Adrenal gland (tissue), 5 donors: ENCODE measurements at regions not wholly inside any gene's neighbourhood (a gene's known extent, or its start where the extent isn't known, plus 50 kb on each side); places are given as distances from the start of the nearest gene placed in this dataset.

Source experiments
- POLR2A ChIP-seq, 2 donors: fragments of 450-650 bp; IDR thresholded peaks; one replicate each; pipeline ENCODE4 v1.6.1; 2017; ENCODE audit warnings: antibody characterized with exemption in 2 of 2, mild to moderate bottlenecking in 2 of 2, moderate library complexity in 1 of 2
- TF ChIP-seq, protein P1 (sequence below), 6 experiments: fragments of 450-650 bp in 4 of 6; fragments of 200-600 bp in 2 of 6; sonication (generic) in 1 of 6; IDR thresholded peaks; 1 replicate in 5 of 6; 2 replicates in 1 of 6; pipeline versions ENCODE4 v1.5.1 to v1.8.0; 2016 to 2021; ENCODE audit warnings: antibody characterized with exemption in 6 of 6, mild to moderate bottlenecking in 2 of 6, moderate library complexity in 1 of 6
- donor health status: DM: no; HTN: no; CAD: no.

DNA sequence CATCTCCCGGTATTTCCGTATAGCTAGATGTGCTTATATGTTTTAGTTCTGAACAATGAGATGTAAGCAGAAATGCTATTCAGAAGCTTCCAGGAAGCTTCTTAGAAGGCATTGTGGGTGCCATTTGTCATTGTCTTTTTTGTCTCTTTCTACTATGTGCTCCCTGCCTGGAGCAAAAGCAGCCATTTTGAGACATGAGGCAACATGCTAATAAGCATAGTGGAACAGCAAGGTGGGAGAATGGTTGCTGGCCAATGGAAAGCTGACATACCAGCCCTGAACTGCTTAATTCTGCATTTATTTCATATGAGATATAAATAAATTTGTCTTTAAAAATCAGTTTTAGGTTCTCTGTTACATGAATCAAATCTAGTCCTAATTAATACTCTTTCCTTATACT, 299.7 kb downstream of the LMO7 start:
- TF ChIP-seq, protein P1, sequence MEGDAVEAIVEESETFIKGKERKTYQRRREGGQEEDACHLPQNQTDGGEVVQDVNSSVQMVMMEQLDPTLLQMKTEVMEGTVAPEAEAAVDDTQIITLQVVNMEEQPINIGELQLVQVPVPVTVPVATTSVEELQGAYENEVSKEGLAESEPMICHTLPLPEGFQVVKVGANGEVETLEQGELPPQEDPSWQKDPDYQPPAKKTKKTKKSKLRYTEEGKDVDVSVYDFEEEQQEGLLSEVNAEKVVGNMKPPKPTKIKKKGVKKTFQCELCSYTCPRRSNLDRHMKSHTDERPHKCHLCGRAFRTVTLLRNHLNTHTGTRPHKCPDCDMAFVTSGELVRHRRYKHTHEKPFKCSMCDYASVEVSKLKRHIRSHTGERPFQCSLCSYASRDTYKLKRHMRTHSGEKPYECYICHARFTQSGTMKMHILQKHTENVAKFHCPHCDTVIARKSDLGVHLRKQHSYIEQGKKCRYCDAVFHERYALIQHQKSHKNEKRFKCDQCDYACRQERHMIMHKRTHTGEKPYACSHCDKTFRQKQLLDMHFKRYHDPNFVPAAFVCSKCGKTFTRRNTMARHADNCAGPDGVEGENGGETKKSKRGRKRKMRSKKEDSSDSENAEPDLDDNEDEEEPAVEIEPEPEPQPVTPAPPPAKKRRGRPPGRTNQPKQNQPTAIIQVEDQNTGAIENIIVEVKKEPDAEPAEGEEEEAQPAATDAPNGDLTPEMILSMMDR (IDR thresholded peaks at IDR 0.05), result no peak
- TF ChIP-seq POLR2A (IDR thresholded peaks at IDR 0.05), result no peak
